GM23248 (cell line): ENCODE measurements at regions not wholly inside any gene's neighbourhood (a gene's known extent, or its start where the extent isn't known, plus 50 kb on each side); places are given as distances from the start of the nearest gene placed in this dataset.
A peak's percentile ranks its signal among the peaks of the same experiment; 100 is the strongest.

Experiments used
- DNase-seq: peaks from one replicate; pipeline ENCODE4 v3.0.0-alpha.2; 2015
- H2AFZ ChIP-seq: fragments of 200-600 bp; sonication (generic); 2 replicates; pipeline ENCODE4 v1.6.1; 2016; ENCODE audit warnings: antibody characterized with exemption
- H3F3A ChIP-seq: fragments of 200-600 bp; sonication (generic); 2 replicates; pipeline ENCODE4 v1.6.1; 2016; ENCODE audit warnings: mild to moderate bottlenecking, antibody characterized with exemption, mixed run types; ENCODE audit not compliant: insufficient read depth
- H3K27ac ChIP-seq: fragments of 200-600 bp; sonication (generic); 2 replicates; pipeline ENCODE4 v1.5.1; 2016; ENCODE audit warnings: mild to moderate bottlenecking
- H3K27me3 ChIP-seq: fragments of 200-600 bp; sonication (generic); replicated peaks from 2 replicates; pipeline ENCODE4 v1.6.1; 2016; ENCODE audit warnings: mild to moderate bottlenecking; ENCODE audit not compliant: insufficient read depth
- H3K36me3 ChIP-seq: fragments of 200-600 bp; sonication (generic); 2 replicates; pipeline ENCODE4 v1.6.1; 2016; ENCODE audit warnings: low read depth, mild to moderate bottlenecking
- H3K4me1 ChIP-seq: fragments of 200-600 bp; sonication (generic); 2 replicates; pipeline ENCODE4 v1.6.1; 2016; ENCODE audit warnings: mild to moderate bottlenecking; ENCODE audit not compliant: insufficient read depth
- H3K4me2 ChIP-seq: fragments of 200-600 bp; sonication (generic); one replicate; pipeline ENCODE4 v1.6.1; 2016; ENCODE audit warnings: mild to moderate bottlenecking; ENCODE audit not compliant: unreplicated experiment
- H3K4me3 ChIP-seq: fragments of 200-600 bp; sonication (generic); 2 replicates; pipeline ENCODE4 v1.5.1; 2016; ENCODE audit warnings: mild to moderate bottlenecking
- H3K79me2 ChIP-seq: fragments of 200-600 bp; sonication (generic); 2 replicates; pipeline ENCODE4 v1.6.1; 2016; ENCODE audit warnings: mild to moderate bottlenecking; ENCODE audit not compliant: insufficient read depth
- H3K9ac ChIP-seq: fragments of 200-600 bp; sonication (generic); 2 replicates; pipeline ENCODE4 v1.6.1; 2016; ENCODE audit warnings: mild to moderate bottlenecking
- H3K9me2 ChIP-seq: fragments of 200-600 bp; sonication (generic); 2 replicates; pipeline ENCODE4 v1.6.1; 2016; ENCODE audit warnings: mixed run types, mild to moderate bottlenecking, moderate library complexity; ENCODE audit not compliant: insufficient read depth
- H3K9me3 ChIP-seq: fragments of 200-600 bp; sonication (generic); one replicate; pipeline ENCODE4 v1.6.1; 2017; ENCODE audit warnings: low read depth
- H4K20me1 ChIP-seq: fragments of 200-600 bp; sonication (generic); 2 replicates; pipeline ENCODE4 v1.6.0; 2016; ENCODE audit not compliant: insufficient read depth
- EZH2 ChIP-seq: fragments of 200-600 bp; sonication (generic); IDR thresholded peaks from 2 replicates; pipeline ENCODE4 v1.6.1; 2018; ENCODE audit warnings: antibody characterized with exemption, mild to moderate bottlenecking; ENCODE audit not compliant: insufficient read depth, poor library complexity, severe bottlenecking
- EZH2phosphoT487 ChIP-seq: fragments of 200-600 bp; sonication (generic); IDR thresholded peaks from 2 replicates; pipeline ENCODE4 v1.6.1; 2018; ENCODE audit warnings: antibody characterized with exemption, moderate library complexity, mild to moderate bottlenecking, low read depth; ENCODE audit not compliant: insufficient read depth
- WGBS, 2 experiments: methylation state at CpG; one replicate each; pipeline ENCODE4 v1.1.6; 2015 to 2017; ENCODE audit warnings: low lambda C conversion rate in 2 of 2, low coverage in 1 of 2; ENCODE audit errors: missing lambda C conversion rate in 2 of 2; 5-methylcytosine and 5-hydroxymethylcytosine counted together
- in situ Hi-C: fragments of 300-500 bp; cut with MboI; formaldehyde crosslinking; loops from 2 replicates; pipeline ENCODE4 v1.15.0; 2020

GRCh38 chr2:161100211-161100895 lies 59.9 kb upstream of the TANK start:
- Histone ChIP-seq H3K9me3 (no peaks in the 10 kb centered on the region), H2AFZ (no peak overlapping the region), H3F3A (no peaks in the 10 kb centered on the region), H3K79me2 (no peaks in the 10 kb centered on the region), H3K27me3 (no peaks in the 10 kb centered on the region), H4K20me1 (no peaks in the 10 kb centered on the region), H3K9me2 (no peaks in the 10 kb centered on the region), H3K9ac (no peak overlapping the region), H3K4me1 (peaks cover 9% of the 10 kb centered on the region), H3K4me3 (no peak overlapping the region), H3K36me3 (no peaks in the 10 kb centered on the region), H3K27ac (no peak overlapping the region), H3K4me2 (no peak overlapping the region)
- TF ChIP-seq EZH2phosphoT487, result no peak
- TF ChIP-seq EZH2, result no peak
- in situ Hi-C loops, result no loop called here
- 50 to 59% methylated on average over 4 of the region's 4 CpGs for WGBS, 2 experiments
- DNase-seq, result no peak

GRCh38 chr2:161101406-161101805 lies 58.8 kb upstream of the TANK start:
- Histone ChIP-seq H3K27me3 (no peaks in the 10 kb centered on the region), H3K27ac (no peak overlapping the region), H3K9me2 (no peaks in the 10 kb centered on the region), H3K4me3 (no peak overlapping the region), H3K4me1 (peaks cover 9% of the 10 kb centered on the region), H3K4me2 (no peak overlapping the region), H3K79me2 (no peaks in the 10 kb centered on the region), H4K20me1 (no peaks in the 10 kb centered on the region), H3F3A (no peaks in the 10 kb centered on the region), H3K9ac (no peak overlapping the region), H3K9me3 (no peaks in the 10 kb centered on the region), H3K36me3 (no peaks in the 10 kb centered on the region), H2AFZ (no peak overlapping the region)
- in situ Hi-C loops, result no loop called here
- TF ChIP-seq EZH2 (no peak), EZH2phosphoT487 (no peak)
- WGBS, 2 experiments, result 76 to 84% methylated on average over 2 of the region's 2 CpGs
- no peak for DNase-seq

- Histone ChIP-seq H3K9ac (no peak overlapping the region), H3K27me3 (no peaks in the 10 kb centered on the region), H3K4me2 (no peak overlapping the region), H3K27ac (no peak overlapping the region), H3F3A (no peaks in the 10 kb centered on the region), H3K4me1 (peaks cover 9% of the 10 kb centered on the region), H3K36me3 (no peaks in the 10 kb centered on the region), H3K9me2 (no peaks in the 10 kb centered on the region), H3K9me3 (no peaks in the 10 kb centered on the region), H3K79me2 (no peaks in the 10 kb centered on the region), H3K4me3 (no peak overlapping the region), H4K20me1 (no peaks in the 10 kb centered on the region), H2AFZ (0 out of 2 replicates have a peak overlapping the region, but pooled peaks have one; percentile 12)
- in situ Hi-C loops, result no loop called here
- peak; percentile 7 for DNase-seq
- TF ChIP-seq EZH2 (no peak), EZH2phosphoT487 (no peak)
Measured at GRCh38 chr2:161102770-161103450, 57.3 kb upstream of the TANK start.

- no peak overlapping the region for H3K27ac ChIP-seq
- no peaks in the 10 kb centered on the region for H3K9me3 ChIP-seq
- no peaks in the 10 kb centered on the region for H3F3A ChIP-seq
- no peak for TF ChIP-seq EZH2phosphoT487
- TF ChIP-seq EZH2, result no peak
- peaks cover 9% of the 10 kb centered on the region for H3K4me1 ChIP-seq
- H3K9me2 ChIP-seq, result no peaks in the 10 kb centered on the region
- no peak overlapping the region for H2AFZ ChIP-seq
- no peaks in the 10 kb centered on the region for H3K79me2 ChIP-seq
- 82 to 83% methylated on average over 4 of the region's 4 CpGs for WGBS, 2 experiments
- no peaks in the 10 kb centered on the region for H3K36me3 ChIP-seq
- in situ Hi-C loops, result no loop called here
- no peak for DNase-seq
- no peak overlapping the region for H3K4me2 ChIP-seq
- no peaks in the 10 kb centered on the region for H4K20me1 ChIP-seq
- H3K4me3 ChIP-seq, result no peak overlapping the region
- H3K9ac ChIP-seq, result no peak overlapping the region
- H3K27me3 ChIP-seq, result no peaks in the 10 kb centered on the region
Measured at GRCh38 chr2:161103451-161103831, 56.8 kb upstream of the TANK start.
